WTC11 (cell line): ENCODE measurements at regions not wholly inside any gene's neighbourhood (a gene's known extent, or its start where the extent isn't known, plus 50 kb on each side); places are given as distances from the start of the nearest gene placed in this dataset.

ENCODE experiments used
- ATAC-seq: fragments of 200-7000 bp; cut with Tn5 transposase; 2 replicates; pipeline ENCODE4 v1.10.0; 2021; ENCODE audit warnings: mild to moderate bottlenecking, moderate library complexity
- CTCF ChIA-PET: fragments of 300-600 bp; sonication (Branson Sonifier 250); formaldehyde crosslinking; loops from one replicate; lab custom pipeline; 2021; ENCODE audit warnings: antibody characterized with exemption; lab: Charles Lee
- POLR2A ChIA-PET: fragments of 350-600 bp; sonication (Branson Sonifier 250); formaldehyde crosslinking; loops from one replicate; lab custom pipeline; 2021; ENCODE audit warnings: antibody characterized with exemption; lab: Charles Lee
- DNase-seq: peaks from one replicate; pipeline ENCODE4 v3.0.0; 2021; ENCODE audit warnings: low spot score
- H3K27ac Mint-ChIP-seq: 2 replicates; pipeline ENCODE4 v1.8.0; 2021; ENCODE audit warnings: mixed read lengths
- H3K27me3 Mint-ChIP-seq: 2 replicates; pipeline ENCODE4 v1.8.0; 2021; ENCODE audit warnings: low read depth, mild to moderate bottlenecking, moderate library complexity, mixed read lengths
- H3K36me3 Mint-ChIP-seq: 2 replicates; pipeline ENCODE4 v1.8.0; 2021; ENCODE audit warnings: mixed read lengths
- H3K4me1 Mint-ChIP-seq: 2 replicates; pipeline ENCODE4 v1.8.0; 2022; ENCODE audit warnings: mixed read lengths
- H3K4me3 Mint-ChIP-seq: 2 replicates; pipeline ENCODE4 v1.8.0; 2021; ENCODE audit warnings: mild to moderate bottlenecking, moderate library complexity, mixed read lengths
- H3K9me3 Mint-ChIP-seq: 2 replicates; pipeline ENCODE4 v1.8.0; 2021; ENCODE audit warnings: mixed read lengths
- E2F5 ChIP-seq: sonication (generic); formaldehyde crosslinking; IDR thresholded peaks from 2 replicates; pipeline ENCODE4 v1.8.1; 2022; ENCODE audit warnings: mild to moderate bottlenecking, moderate library complexity, missing genetic modification reagents
- HMGXB4 ChIP-seq: sonication (generic); formaldehyde crosslinking; IDR thresholded peaks from 2 replicates; pipeline ENCODE4 v1.8.1; 2023; ENCODE audit warnings: mild to moderate bottlenecking, moderate library complexity, missing genetic modification reagents
- IRF1 ChIP-seq: sonication (generic); formaldehyde crosslinking; IDR thresholded peaks from 2 replicates; pipeline ENCODE4 v1.8.0; 2023; ENCODE audit warnings: missing genetic modification reagents
- NFE2L1 ChIP-seq: sonication (generic); formaldehyde crosslinking; IDR thresholded peaks from 2 replicates; pipeline ENCODE4 v1.8.1; 2023; ENCODE audit warnings: missing genetic modification reagents
- NR1H2 ChIP-seq: sonication (generic); formaldehyde crosslinking; IDR thresholded peaks from 2 replicates; pipeline ENCODE4 v1.9.0; 2021; ENCODE audit warnings: mild to moderate bottlenecking, moderate library complexity, missing genetic modification reagents
- NR3C1 ChIP-seq: sonication (generic); formaldehyde crosslinking; conservative IDR thresholded peaks from 2 replicates; pipeline ENCODE4 v1.8.1; 2023; ENCODE audit warnings: low read depth, mild to moderate bottlenecking, missing genetic modification reagents
- OVOL2 ChIP-seq: fragments of 250-450 bp; sonication (Bioruptor Pico); IDR thresholded peaks from 2 replicates; pipeline ENCODE4 v1.9.0; 2021; ENCODE audit warnings: mild to moderate bottlenecking, borderline replicate concordance
- SP1 ChIP-seq: sonication (generic); formaldehyde crosslinking; conservative IDR thresholded peaks from 2 replicates; pipeline ENCODE4 v1.8.1; 2022; ENCODE audit warnings: missing genetic modification reagents
- TEAD1 ChIP-seq: sonication (generic); formaldehyde crosslinking; IDR thresholded peaks from 2 replicates; pipeline ENCODE4 v1.8.0; 2022; ENCODE audit warnings: mild to moderate bottlenecking, missing genetic modification reagents
- ZNF232 ChIP-seq: sonication (generic); formaldehyde crosslinking; IDR thresholded peaks from 2 replicates; pipeline ENCODE4 v1.8.0; 2022; ENCODE audit warnings: mild to moderate bottlenecking, missing genetic modification reagents
- ZNF263 ChIP-seq: sonication (generic); formaldehyde crosslinking; IDR thresholded peaks from 2 replicates; pipeline ENCODE4 v1.8.1; 2022; ENCODE audit warnings: low read depth, mild to moderate bottlenecking, moderate library complexity, missing genetic modification reagents
- ZNF532 ChIP-seq: fragments of 250-450 bp; sonication (Bioruptor Pico); IDR thresholded peaks from 2 replicates; pipeline ENCODE4 v1.9.0; 2021; ENCODE audit warnings: mild to moderate bottlenecking, borderline replicate concordance
- ZNF671 ChIP-seq: fragments of 250-450 bp; sonication (Bioruptor Pico); IDR thresholded peaks from 2 replicates; pipeline ENCODE4 v1.8.0; 2021; ENCODE audit warnings: mild to moderate bottlenecking
- TF ChIP-seq, protein P1 (sequence below): fragments of 250-450 bp; sonication (Bioruptor Pico); IDR thresholded peaks from 2 replicates; pipeline ENCODE4 v1.8.0; 2021; ENCODE audit warnings: mild to moderate bottlenecking
- TF ChIP-seq, protein P2 (sequence below): sonication (generic); formaldehyde crosslinking; conservative IDR thresholded peaks from 2 replicates; pipeline ENCODE4 v1.8.1; 2022; ENCODE audit warnings: mild to moderate bottlenecking, missing genetic modification reagents
- TF ChIP-seq, protein P3 (sequence below): sonication (generic); formaldehyde crosslinking; IDR thresholded peaks from 2 replicates; pipeline ENCODE4 v1.8.0; 2022; ENCODE audit warnings: mild to moderate bottlenecking, missing genetic modification reagents
- TF ChIP-seq, protein P4 (sequence below): fragments of 250-450 bp; sonication (Bioruptor Pico); conservative IDR thresholded peaks from 2 replicates; pipeline ENCODE4 v1.9.0; 2021; ENCODE audit warnings: mild to moderate bottlenecking

- TF ChIP-seq, protein P1, sequence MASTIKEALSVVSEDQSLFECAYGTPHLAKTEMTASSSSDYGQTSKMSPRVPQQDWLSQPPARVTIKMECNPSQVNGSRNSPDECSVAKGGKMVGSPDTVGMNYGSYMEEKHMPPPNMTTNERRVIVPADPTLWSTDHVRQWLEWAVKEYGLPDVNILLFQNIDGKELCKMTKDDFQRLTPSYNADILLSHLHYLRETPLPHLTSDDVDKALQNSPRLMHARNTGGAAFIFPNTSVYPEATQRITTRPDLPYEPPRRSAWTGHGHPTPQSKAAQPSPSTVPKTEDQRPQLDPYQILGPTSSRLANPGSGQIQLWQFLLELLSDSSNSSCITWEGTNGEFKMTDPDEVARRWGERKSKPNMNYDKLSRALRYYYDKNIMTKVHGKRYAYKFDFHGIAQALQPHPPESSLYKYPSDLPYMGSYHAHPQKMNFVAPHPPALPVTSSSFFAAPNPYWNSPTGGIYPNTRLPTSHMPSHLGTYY, result no peak
- TF ChIP-seq TEAD1 (CRISPR knock-in tag), result no peak
- TF ChIP-seq, protein P2, sequence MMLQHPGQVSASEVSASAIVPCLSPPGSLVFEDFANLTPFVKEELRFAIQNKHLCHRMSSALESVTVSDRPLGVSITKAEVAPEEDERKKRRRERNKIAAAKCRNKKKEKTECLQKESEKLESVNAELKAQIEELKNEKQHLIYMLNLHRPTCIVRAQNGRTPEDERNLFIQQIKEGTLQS, result no peak
Measured at GRCh38 chr3:5809586-5810246, 622.2 kb downstream of the EDEM1 start (continued).

DNA sequence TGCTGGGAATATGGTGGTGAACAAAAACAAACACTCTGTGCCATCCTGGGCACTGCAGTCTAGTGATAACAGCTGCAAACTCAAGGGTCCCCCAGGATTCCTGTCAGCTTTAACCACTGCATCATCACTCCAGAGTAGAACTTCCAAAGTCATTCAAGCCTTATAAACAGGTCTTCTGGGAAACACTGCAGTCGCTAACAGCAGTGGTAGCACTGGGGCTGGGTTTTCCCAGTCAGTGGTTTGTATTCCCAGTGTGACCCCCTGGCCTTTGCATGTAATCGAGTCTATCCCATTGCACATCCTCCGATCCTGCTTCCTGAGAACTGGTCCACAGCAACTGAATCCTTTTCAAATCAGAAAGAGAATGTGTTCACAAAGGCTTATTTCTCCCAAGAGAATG lies 623.5 kb downstream of the EDEM1 start:
- Mint-ChIP-seq H3K9me3 (peaks cover 64% of the 10 kb centered on the region), H3K27me3 (no peaks in the 10 kb centered on the region), H3K4me1 (peaks cover 5% of the 10 kb centered on the region), H3K4me3 (no peak overlapping the region), H3K36me3 (peaks cover 30% of the 10 kb centered on the region), H3K27ac (no peak overlapping the region)
- POLR2A ChIA-PET, result no interaction called here
- ATAC-seq (no peak), DNase-seq (no peak)
- TF ChIP-seq, protein P3, sequence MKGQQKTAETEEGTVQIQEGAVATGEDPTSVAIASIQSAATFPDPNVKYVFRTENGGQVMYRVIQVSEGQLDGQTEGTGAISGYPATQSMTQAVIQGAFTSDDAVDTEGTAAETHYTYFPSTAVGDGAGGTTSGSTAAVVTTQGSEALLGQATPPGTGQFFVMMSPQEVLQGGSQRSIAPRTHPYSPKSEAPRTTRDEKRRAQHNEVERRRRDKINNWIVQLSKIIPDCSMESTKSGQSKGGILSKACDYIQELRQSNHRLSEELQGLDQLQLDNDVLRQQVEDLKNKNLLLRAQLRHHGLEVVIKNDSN, result no peak
- no peak for TF ChIP-seq NR3C1 (CRISPR knock-in tag)
- no peak for TF ChIP-seq E2F5 (CRISPR knock-in tag)
- TF ChIP-seq, protein P4, sequence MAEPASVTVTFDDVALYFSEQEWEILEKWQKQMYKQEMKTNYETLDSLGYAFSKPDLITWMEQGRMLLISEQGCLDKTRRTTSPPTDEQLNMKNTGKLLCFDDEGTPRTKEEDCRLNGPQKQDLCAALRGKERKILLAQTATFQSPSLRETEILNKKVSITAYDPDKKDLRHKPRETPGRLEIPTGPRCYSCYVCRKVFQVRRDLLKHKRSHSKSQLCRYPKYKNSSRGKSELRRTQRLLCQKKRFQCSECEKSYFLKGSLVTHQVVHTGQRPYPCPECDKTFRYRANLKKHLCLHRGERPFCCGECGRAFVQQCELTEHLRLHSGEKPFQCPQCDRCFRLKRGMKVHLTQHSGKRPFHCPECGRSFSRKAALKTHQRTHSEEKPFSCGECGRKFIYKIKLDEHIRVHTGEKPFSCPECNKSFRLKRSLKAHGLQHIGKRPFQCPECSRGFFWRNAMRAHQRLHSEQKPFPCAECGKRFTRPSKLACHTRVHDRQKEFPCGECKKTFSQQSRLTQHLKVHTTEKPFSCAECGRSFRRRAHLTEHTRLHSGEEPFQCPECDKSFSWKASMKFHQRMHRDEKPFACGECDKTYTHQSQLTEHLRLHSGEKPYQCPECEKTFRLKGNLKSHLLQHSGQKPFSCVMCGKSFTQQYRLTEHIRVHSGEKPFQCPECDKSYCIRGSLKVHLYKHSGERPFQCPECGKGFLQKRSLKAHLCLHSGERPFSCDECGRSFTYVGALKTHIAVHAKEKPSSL (CRISPR knock-in tag), result no peak
- no peak for TF ChIP-seq ZNF232 (CRISPR knock-in tag)
- TF ChIP-seq ZNF263, result no peak
- no peak for TF ChIP-seq ZNF532 (CRISPR knock-in tag)
- no peak for TF ChIP-seq SP1 (CRISPR knock-in tag)
- no peak for TF ChIP-seq NFE2L1 (CRISPR knock-in tag)
- no peak for TF ChIP-seq ZNF671 (CRISPR knock-in tag)
- no peak for TF ChIP-seq OVOL2 (CRISPR knock-in tag)
- TF ChIP-seq IRF1, result no peak
- TF ChIP-seq HMGXB4, result no peak
- TF ChIP-seq NR1H2, result no peak
- CTCF ChIA-PET, result no interaction called here
